GM12878 (cell line): ENCODE measurements at regions not wholly inside any gene's neighbourhood (a gene's known extent, or its start where the extent isn't known, plus 50 kb on each side); places are given as distances from the start of the nearest gene placed in this dataset.

Experiments
- ATAC-seq: fragments of 200-7000 bp; cut with Tn5 transposase; 3 replicates; pipeline ENCODE4 v1.9.1; 2020; ENCODE audit warnings: mild to moderate bottlenecking, moderate library complexity
- BruUV-seq: library from RNA; stranded (reverse); fragments of 400-500 nt; replicated peaks from 2 replicates; lab custom pipeline; 2021; lab: Mats Ljungman, UMichigan
- CTCF ChIA-PET: fragments of 300-600 bp; sonication (Branson Sonifier 250); formaldehyde crosslinking; extraction: SDS; loops from one replicate; lab custom pipeline; 2021; ENCODE audit warnings: inconsistent platforms; lab: Yijun Ruan, JAX
- POLR2A ChIA-PET: fragments of 350-600 bp; formaldehyde crosslinking; extraction: SDS; loops from one replicate; lab custom pipeline; 2021; ENCODE audit warnings: inconsistent platforms; lab: Charles Lee
- RAD21 ChIA-PET: fragments of 300-600 bp; sonication (Branson Sonifier 250); formaldehyde crosslinking; loops from one replicate; lab custom pipeline; 2023; ENCODE audit warnings: antibody characterized with exemption; ENCODE audit not compliant: unreplicated experiment; lab: Charles Lee
- SMC1A ChIA-PET: fragments of 300-600 bp; sonication (Branson Sonifier 250); formaldehyde crosslinking; loops from one replicate; lab custom pipeline; 2023; ENCODE audit not compliant: unreplicated experiment, uncharacterized antibody; lab: Charles Lee
- DNase-seq: peaks from one replicate; pipeline ENCODE4 v3.0.0-alpha.2; 2011; ENCODE audit warnings: low read depth, low spot score
- FAIRE-seq: peaks from 3 replicates; lab custom pipeline; 2011; peaks lifted over from hg19 to GRCh38; lab: Jason Lieb, UNC
- H2AFZ ChIP-seq: 2 replicates; pipeline ENCODE4 v1.6.0; 2011; ENCODE audit warnings: low read depth, low read length, control low read depth; ENCODE audit not compliant: control insufficient read depth
- H3K27ac ChIP-seq: 2 replicates; pipeline ENCODE4 v1.5.1; 2011; ENCODE audit warnings: control low read depth; ENCODE audit not compliant: control insufficient read depth, insufficient read depth
- H3K27me3 ChIP-seq, 2 experiments: replicated peaks in 1 of 2; 2 replicates each; pipeline versions ENCODE4 v1.6.0 to v1.6.1; 2011; ENCODE audit warnings: low read length in 1 of 2; ENCODE audit not compliant: control insufficient read depth in 2 of 2, insufficient read depth in 2 of 2
- H3K36me3 ChIP-seq, 2 experiments: 2 replicates each; pipeline ENCODE4 v1.5.1; 2011; ENCODE audit warnings: low read length in 1 of 2; ENCODE audit not compliant: control insufficient read depth in 2 of 2, insufficient read depth in 2 of 2
- H3K4me1 ChIP-seq: 2 replicates; pipeline ENCODE4 v1.6.1; 2011; ENCODE audit warnings: mild to moderate bottlenecking, low read length, moderate library complexity, mixed read lengths; ENCODE audit not compliant: control insufficient read depth, insufficient read depth
- H3K4me2 ChIP-seq: 2 replicates; pipeline ENCODE4 v1.6.0; 2011; ENCODE audit warnings: control low read depth; ENCODE audit not compliant: control insufficient read depth, insufficient read depth
- H3K4me3 ChIP-seq: fragments of 200-600 bp; sonication (generic); 2 replicates; pipeline ENCODE4 v1.5.1; 2016
- H3K79me2 ChIP-seq: 2 replicates; pipeline ENCODE4 v1.6.0; 2011; ENCODE audit warnings: low read length; ENCODE audit not compliant: control insufficient read depth, insufficient read depth
- H3K9ac ChIP-seq: 2 replicates; pipeline ENCODE4 v1.8.0; 2011; ENCODE audit warnings: low read length, control low read depth, mixed read lengths; ENCODE audit not compliant: control insufficient read depth, insufficient read depth
- H3K9me3 ChIP-seq: replicated peaks from 3 replicates; pipeline ENCODE4 v1.5.1; 2011; ENCODE audit warnings: mild to moderate bottlenecking, low read length; ENCODE audit not compliant: control insufficient read depth, insufficient read depth
- H4K20me1 ChIP-seq: 2 replicates; pipeline ENCODE4 v1.6.0; 2011; ENCODE audit not compliant: control insufficient read depth, insufficient read depth
- CBX3 ChIP-seq: fragments of 200-600 bp; sonication (generic); IDR thresholded peaks from 2 replicates; pipeline ENCODE4 v1.6.1; 2016; ENCODE audit warnings: low read depth, borderline replicate concordance
- CEBPZ ChIP-seq: fragments of 150-350 bp; IDR thresholded peaks from 2 replicates; pipeline ENCODE4 v1.6.1; 2016; ENCODE audit warnings: low read depth, low read length
- CHD2 ChIP-seq: IDR thresholded peaks from 2 replicates; pipeline ENCODE4 v1.6.1; 2011; ENCODE audit warnings: low read depth, low read length, improper control_type of control experiment, borderline replicate concordance
- EP300 ChIP-seq, 2 experiments: fragments of 150-350 bp in 1 of 2; IDR thresholded peaks; 2 replicates each; pipeline ENCODE4 v1.6.1; 2011 to 2012; ENCODE audit warnings: low read depth in 2 of 2, low read length in 2 of 2, borderline replicate concordance in 1 of 2, improper control_type of control experiment in 1 of 2, inconsistent platforms in 1 of 2; ENCODE audit not compliant: control insufficient read depth in 1 of 2
- FOXK2 ChIP-seq: fragments of 450-650 bp; IDR thresholded peaks from 2 replicates; pipeline ENCODE4 v1.6.1; 2017; ENCODE audit warnings: mild to moderate bottlenecking, moderate library complexity
- HDGF ChIP-seq: fragments of 450-650 bp; IDR thresholded peaks from 2 replicates; pipeline ENCODE4 v1.6.1; 2016; ENCODE audit warnings: antibody characterized with exemption
- HSF1 ChIP-seq: fragments of 150-350 bp; IDR thresholded peaks from 2 replicates; pipeline ENCODE4 v1.6.1; 2014; ENCODE audit warnings: mild to moderate bottlenecking, low read depth, low read length
- MEF2A ChIP-seq: IDR thresholded peaks from 2 replicates; pipeline ENCODE4 v1.6.1; 2011; ENCODE audit warnings: low read depth, mild to moderate bottlenecking, low read length, moderate library complexity; ENCODE audit not compliant: insufficient read depth
- NBN ChIP-seq: fragments of 450-650 bp; IDR thresholded peaks from 2 replicates; pipeline ENCODE4 v1.6.1; 2016
- POLR2AphosphoS5 ChIP-seq: IDR thresholded peaks from 2 replicates; pipeline ENCODE4 v1.6.1; 2011; ENCODE audit warnings: mild to moderate bottlenecking, low read length, inconsistent platforms
- SMAD5 ChIP-seq: IDR thresholded peaks from 2 replicates; pipeline ENCODE4 v1.6.1; 2016; ENCODE audit warnings: antibody characterized with exemption, low read depth
- SREBF1 ChIP-seq: IDR thresholded peaks from 2 replicates; pipeline ENCODE4 v1.6.1; 2012; ENCODE audit warnings: mild to moderate bottlenecking, low read length
- SREBF2 ChIP-seq: IDR thresholded peaks from 2 replicates; pipeline ENCODE4 v1.6.1; 2012; ENCODE audit warnings: mild to moderate bottlenecking, low read length
- ZNF24 ChIP-seq: fragments of 450-650 bp; IDR thresholded peaks from 2 replicates; pipeline ENCODE4 v1.6.1; 2017; ENCODE audit warnings: antibody characterized with exemption, mild to moderate bottlenecking
- ZZZ3 ChIP-seq: IDR thresholded peaks from 2 replicates; pipeline ENCODE4 v1.6.1; 2011; ENCODE audit warnings: low read depth; ENCODE audit not compliant: control insufficient read depth, insufficient read length
- WGBS: methylation state at CpG from one replicate; pipeline ENCODE4 v1.1.6; 2016; ENCODE audit warnings: low lambda C conversion rate; ENCODE audit not compliant: insufficient replicate concordance, insufficient coverage; ENCODE audit errors: missing lambda C conversion rate; 5-methylcytosine and 5-hydroxymethylcytosine counted together
- in situ Hi-C: fragments of 300-500 bp; cut with MboI; formaldehyde crosslinking; loops from 9 replicates; pipeline ENCODE4 v1.14.3; 2018; ENCODE audit warnings: mixed read lengths
- intact Hi-C: fragments of 100-400 bp; cut with micrococcal nuclease; formaldehyde crosslinking; loops from one replicate; pipeline ENCODE4 v1.14.2; 2022; ENCODE audit not compliant: unreplicated experiment

- intact Hi-C loops = no loop called here
- CTCF ChIA-PET = no interaction called here
- no peak overlapping the region for H3K27ac ChIP-seq
- POLR2A ChIA-PET = no interaction called here
- no peak overlapping the region for H3K4me2 ChIP-seq
- FAIRE-seq = no peak
- no peaks in the 10 kb centered on the region for H3K4me1 ChIP-seq
- DNase-seq = no peak
- H2AFZ ChIP-seq = no peak overlapping the region
- H4K20me1 ChIP-seq = no peaks in the 10 kb centered on the region
- no peaks in the 10 kb centered on the region for H3K9me3 ChIP-seq
- no peaks in the 10 kb centered on the region for H3K79me2 ChIP-seq
- in situ Hi-C loops = no loop called here
- RAD21 ChIA-PET = no interaction called here
- TF ChIP-seq SMAD5 = no peak
- no peak for TF ChIP-seq SREBF1
- no peak for TF ChIP-seq CHD2
- TF ChIP-seq ZZZ3 = no peak
- TF ChIP-seq EP300 (IDR thresholded peaks at IDR 0.05; ENCODE audit: borderline replicate concordance in 1 of 2, control insufficient read depth in 1 of 2, low read depth in 2 of 2, low read length in 2 of 2) = no peak
- TF ChIP-seq POLR2AphosphoS5 = no peak
- no peak for TF ChIP-seq CBX3
- TF ChIP-seq MEF2A = no peak
- WGBS = 0% methylated on average over 1 of the region's 1 CpG
- SMC1A ChIA-PET = no interaction called here
- ATAC-seq = no peak
- H3K9ac ChIP-seq = no peak overlapping the region
- BruUV-seq = no TSS peak
- H3K27me3 ChIP-seq = no peaks in the 10 kb centered on the region
- H3K4me3 ChIP-seq = no peak overlapping the region
- no peaks in the 10 kb centered on the region for H3K36me3 ChIP-seq
Observed at GRCh38 chr11:28773606-28774005, 665.4 kb downstream of the METTL15 start.

- intact Hi-C loops (no loop called here), in situ Hi-C loops (no loop called here)
- H3K4me2 ChIP-seq = no peak overlapping the region
- FAIRE-seq (no peak), DNase-seq (no peak), ATAC-seq (no peak)
- ChIA-PET POLR2A (no interaction called here), SMC1A (no interaction called here), CTCF (no interaction called here), RAD21 (no interaction called here)
- no peaks in the 10 kb centered on the region for H4K20me1 ChIP-seq
- H3K9ac ChIP-seq = no peak overlapping the region
- no peaks in the 10 kb centered on the region for H3K36me3 ChIP-seq
- H3K79me2 ChIP-seq = no peaks in the 10 kb centered on the region
- no TSS peak for BruUV-seq
- H3K4me1 ChIP-seq = no peaks in the 10 kb centered on the region
- no peaks in the 10 kb centered on the region for H3K9me3 ChIP-seq
- H2AFZ ChIP-seq = no peak overlapping the region
- no peaks in the 10 kb centered on the region for H3K27me3 ChIP-seq
- WGBS = 26% methylated on average over 1 of the region's 1 CpG
- no peak overlapping the region for H3K4me3 ChIP-seq
- no peak overlapping the region for H3K27ac ChIP-seq
- TF ChIP-seq FOXK2 = no peak
- TF ChIP-seq HDGF = no peak
- TF ChIP-seq CEBPZ = no peak
- no peak for TF ChIP-seq ZNF24
- TF ChIP-seq NBN = no peak
- no peak for TF ChIP-seq POLR2AphosphoS5
- TF ChIP-seq SREBF2 = no peak
- TF ChIP-seq HSF1 = no peak
Observed at GRCh38 chr11:28770806-28771205, 662.6 kb downstream of the METTL15 start.
